Vagina (tissue), 2 donors: ENCODE measurements at regions not wholly inside any gene's neighbourhood (a gene's known extent, or its start where the extent isn't known, plus 50 kb on each side); places are given as distances from the start of the nearest gene placed in this dataset.

Experiments
- CTCF ChIP-seq, 3 experiments: fragments of 450-650 bp in 2 of 3; fragments of 200-600 bp in 1 of 3; sonication (generic) in 1 of 3; IDR thresholded peaks; one replicate each; pipeline ENCODE4 v1.5.1; 2017 to 2019; ENCODE audit warnings: antibody characterized with exemption in 3 of 3, mild to moderate bottlenecking in 2 of 3, moderate library complexity in 2 of 3
- POLR2A ChIP-seq, 2 donors: fragments of 450-650 bp; IDR thresholded peaks; one replicate each; pipeline ENCODE4 v1.6.1; 2017; ENCODE audit warnings: antibody characterized with exemption in 2 of 2, mild to moderate bottlenecking in 2 of 2, moderate library complexity in 2 of 2
- POLR2AphosphoS5 ChIP-seq, 2 donors: sonication (generic); formaldehyde crosslinking; IDR thresholded peaks; one replicate each; pipeline ENCODE4 v1.9.0; 2017; ENCODE audit warnings: antibody characterized with exemption in 2 of 2, mild to moderate bottlenecking in 2 of 2, low read depth in 1 of 2; ENCODE audit not compliant: insufficient read depth in 1 of 2

- TF ChIP-seq CTCF (IDR thresholded peaks at IDR 0.05), result no peak
- TF ChIP-seq POLR2A (IDR thresholded peaks at IDR 0.05), result no peak
- no peak for TF ChIP-seq POLR2AphosphoS5 (IDR thresholded peaks at IDR 0.05; ENCODE audit: insufficient read depth in 1 of 2, low read depth in 1 of 2)
Observed at GRCh38 chr1:83029050-83029449, 969.9 kb downstream of the TTLL7 start.
